HG02884 (cell line): ENCODE measurements at regions not wholly inside any gene's neighbourhood (a gene's known extent, or its start where the extent isn't known, plus 50 kb on each side); places are given as distances from the start of the nearest gene placed in this dataset.
"Not testable (repeated sequence)": the region's sequence is repeated elsewhere in the genome, so short reads cannot be mapped to it uniquely, and the experiment has no call there.

ENCODE experiments used
- ATAC-seq: cut with Tn5 transposase; IDR thresholded peaks from one replicate; pipeline ENCODE4 v1.9.1; 2021; ENCODE audit warnings: mild to moderate bottlenecking, moderate library complexity; ENCODE audit not compliant: unreplicated experiment

- no peak for ATAC-seq
These were observed 1256.6 kb upstream of the ATXN8OS start for GRCh38 chr13:68851026-68851425.

- no peak for ATAC-seq
These were observed 1257.5 kb upstream of the ATXN8OS start for GRCh38 chr13:68850160-68850559.

GRCh38 chr13:68846663-68847062 lies 1261.0 kb upstream of the ATXN8OS start:
- ATAC-seq, result no peak

- no peak for ATAC-seq
These were observed 1273.3 kb upstream of the ATXN8OS start for GRCh38 chr13:68834375-68834774.

- ATAC-seq, result no peak
These were observed 1290.9 kb upstream of the ATXN8OS start for GRCh38 chr13:68816715-68817114.

- no peak for ATAC-seq
These were observed 1294.3 kb upstream of the ATXN8OS start for GRCh38 chr13:68813180-68813796.

- ATAC-seq, result no peak
These were observed 1297.0 kb upstream of the ATXN8OS start for GRCh38 chr13:68810660-68811059.

- no peak for ATAC-seq
These were observed 1299.2 kb upstream of the ATXN8OS start for GRCh38 chr13:68808456-68808855.

GRCh38 chr13:68806125-68806524 lies 1301.5 kb upstream of the ATXN8OS start:
- no peak for ATAC-seq

- no peak for ATAC-seq
These were observed 1323.4 kb upstream of the ATXN8OS start for GRCh38 chr13:68784275-68784674.

GRCh38 chr13:68759617-68760016 lies 1348.0 kb upstream of the ATXN8OS start:
- no peak for ATAC-seq

GRCh38 chr13:68749796-68750195 lies 1357.8 kb upstream of the ATXN8OS start:
- ATAC-seq, result no peak

GRCh38 chr13:68748038-68748437 lies 1359.6 kb upstream of the ATXN8OS start:
- ATAC-seq, result no peak

- ATAC-seq, result no peak
These were observed 1362.1 kb upstream of the ATXN8OS start for GRCh38 chr13:68745502-68745901.

- ATAC-seq, result no peak
These were observed 1370.7 kb upstream of the ATXN8OS start for GRCh38 chr13:68736961-68737360.

GRCh38 chr13:68727798-68728197 lies 1379.8 kb upstream of the ATXN8OS start:
- ATAC-seq, result no peak

- no peak for ATAC-seq
These were observed 1380.5 kb upstream of the ATXN8OS start for GRCh38 chr13:68727165-68727564.

- no peak for ATAC-seq
These were observed 1387.8 kb upstream of the ATXN8OS start for GRCh38 chr13:68719815-68720214.

GRCh38 chr13:68715651-68716050 lies 1392.0 kb upstream of the ATXN8OS start:
- no peak for ATAC-seq

- no peak for ATAC-seq
These were observed 1393.3 kb upstream of the ATXN8OS start for GRCh38 chr13:68714292-68714691.

GRCh38 chr13:68713394-68713793 lies 1394.2 kb upstream of the ATXN8OS start:
- no peak for ATAC-seq

- ATAC-seq, result no peak
These were observed 1399.2 kb upstream of the ATXN8OS start for GRCh38 chr13:68708336-68708908.

GRCh38 chr13:68706044-68706443 lies 1401.6 kb upstream of the ATXN8OS start:
- ATAC-seq, result not testable (repeated sequence)
